HL-60 (cell line): ENCODE measurements at regions not wholly inside any gene's neighbourhood (a gene's known extent, or its start where the extent isn't known, plus 50 kb on each side); places are given as distances from the start of the nearest gene placed in this dataset.

Source experiments
- CTCF ChIP-seq: IDR thresholded peaks from one replicate; pipeline ENCODE4 v1.5.1; 2011; ENCODE audit warnings: low read length, control low read depth, inconsistent platforms; ENCODE audit not compliant: insufficient read depth
- GABPA ChIP-seq: IDR thresholded peaks from 2 replicates; pipeline ENCODE4 v1.6.1; 2012; ENCODE audit warnings: low read depth
- POLR2AphosphoS5 ChIP-seq: IDR thresholded peaks from 2 replicates; pipeline ENCODE4 v1.6.1; 2012; ENCODE audit warnings: low read depth
- REST ChIP-seq: IDR thresholded peaks from 2 replicates; pipeline ENCODE4 v1.6.1; 2012; ENCODE audit warnings: low read depth; ENCODE audit not compliant: insufficient replicate concordance

GRCh38 chr10:36597756-36598320, 527.6 kb upstream of the ANKRD30A start:
- TF ChIP-seq CTCF = no peak
- TF ChIP-seq GABPA = no peak
- no peak for TF ChIP-seq REST
- TF ChIP-seq POLR2AphosphoS5 = no peak
